Neural crest cell (in vitro differentiated cells): ENCODE measurements at regions not wholly inside any gene's neighbourhood (a gene's known extent, or its start where the extent isn't known, plus 50 kb on each side); places are given as distances from the start of the nearest gene placed in this dataset.
"Not testable (repeated sequence)": the region's sequence is repeated elsewhere in the genome, so short reads cannot be mapped to it uniquely, and the experiment has no call there.

ENCODE experiments used
- DNase-seq: peaks from one replicate; pipeline ENCODE4 v3.0.0; 2021; ENCODE audit warnings: low read depth, mixed read lengths, low spot score
- H3K27ac Mint-ChIP-seq: one replicate; pipeline ENCODE4 v1.8.0; 2021; ENCODE audit warnings: mild to moderate bottlenecking, mixed read lengths; ENCODE audit not compliant: unreplicated experiment
- H3K27me3 Mint-ChIP-seq: 2 replicates; pipeline ENCODE4 v1.8.0; 2021; ENCODE audit warnings: low read depth, mild to moderate bottlenecking, mixed read lengths
- H3K36me3 Mint-ChIP-seq: 2 replicates; pipeline ENCODE4 v1.8.0; 2021; ENCODE audit warnings: low read depth, mild to moderate bottlenecking, mixed read lengths
- H3K4me1 Mint-ChIP-seq: 2 replicates; pipeline ENCODE4 v1.8.0; 2021; ENCODE audit warnings: mixed read lengths
- H3K4me3 Mint-ChIP-seq: one replicate; pipeline ENCODE4 v1.8.0; 2021; ENCODE audit warnings: mild to moderate bottlenecking, mixed read lengths
- H3K9me3 Mint-ChIP-seq: 2 replicates; pipeline ENCODE4 v1.8.0; 2021; ENCODE audit warnings: mixed read lengths
- CTCF ChIP-seq: fragments of 200-600 bp; sonication (generic); conservative IDR thresholded peaks from 2 replicates; pipeline ENCODE4 v1.5.0; 2021; ENCODE audit warnings: antibody characterized with exemption, mild to moderate bottlenecking

- H3K4me1 Mint-ChIP-seq: no peaks in the 10 kb centered on the region
- DNase-seq: no peak
- no peaks in the 10 kb centered on the region for H3K27me3 Mint-ChIP-seq
- no peaks in the 10 kb centered on the region for H3K36me3 Mint-ChIP-seq
- TF ChIP-seq CTCF: no peak
- no peaks in the 10 kb centered on the region for H3K9me3 Mint-ChIP-seq
- H3K27ac Mint-ChIP-seq: no peak overlapping the region
- no peak overlapping the region for H3K4me3 Mint-ChIP-seq
Observed at GRCh38 chr2:114128725-114129124, 238.8 kb downstream of the ACTR3 start.

GRCh38 chr2:114132050-114132449, 242.2 kb downstream of the ACTR3 start:
- H3K27ac Mint-ChIP-seq, H3K4me1 Mint-ChIP-seq, H3K4me3 Mint-ChIP-seq, H3K27me3 Mint-ChIP-seq, DNase-seq, H3K36me3 Mint-ChIP-seq, H3K9me3 Mint-ChIP-seq: not testable (repeated sequence)

- TF ChIP-seq CTCF: no peak
- H3K4me3 Mint-ChIP-seq: no peak overlapping the region
- H3K27me3 Mint-ChIP-seq: no peaks in the 10 kb centered on the region
- H3K36me3 Mint-ChIP-seq: no peaks in the 10 kb centered on the region
- no peaks in the 10 kb centered on the region for H3K4me1 Mint-ChIP-seq
- peaks cover 3% of the 10 kb centered on the region for H3K9me3 Mint-ChIP-seq
- H3K27ac Mint-ChIP-seq: no peak overlapping the region
- DNase-seq: no peak
Observed at GRCh38 chr2:114134146-114134545, 244.3 kb downstream of the ACTR3 start.

- Mint-ChIP-seq H3K27ac (no peak overlapping the region), H3K4me3 (no peak overlapping the region), H3K4me1 (peaks cover 10% of the 10 kb centered on the region), H3K9me3 (peaks cover 13% of the 10 kb centered on the region), H3K27me3 (no peaks in the 10 kb centered on the region), H3K36me3 (peaks cover 4% of the 10 kb centered on the region)
- no peak for DNase-seq
- no peak for TF ChIP-seq CTCF
Observed at GRCh38 chr2:114139542-114139941, 249.7 kb downstream of the ACTR3 start.

- no peaks in the 10 kb centered on the region for H3K4me1 Mint-ChIP-seq
- no peaks in the 10 kb centered on the region for H3K36me3 Mint-ChIP-seq
- no peak overlapping the region for H3K4me3 Mint-ChIP-seq
- peaks cover 2% of the 10 kb centered on the region for H3K9me3 Mint-ChIP-seq
- H3K27me3 Mint-ChIP-seq: peaks cover 3% of the 10 kb centered on the region
- TF ChIP-seq CTCF: no peak
- DNase-seq: no peak
- H3K27ac Mint-ChIP-seq: no peak overlapping the region
Observed at GRCh38 chr2:114156366-114157056, 266.6 kb downstream of the ACTR3 start.

- H3K4me1 Mint-ChIP-seq: no peaks in the 10 kb centered on the region
- peaks cover 2% of the 10 kb centered on the region for H3K9me3 Mint-ChIP-seq
- no peak for TF ChIP-seq CTCF
- no peak overlapping the region for H3K4me3 Mint-ChIP-seq
- no peaks in the 10 kb centered on the region for H3K36me3 Mint-ChIP-seq
- peaks cover 3% of the 10 kb centered on the region for H3K27me3 Mint-ChIP-seq
- no peak for DNase-seq
- no peak overlapping the region for H3K27ac Mint-ChIP-seq
Observed at GRCh38 chr2:114157057-114157385, 267.1 kb downstream of the ACTR3 start.
